Body of pancreas (tissue), 4 donors: ENCODE measurements at regions not wholly inside any gene's neighbourhood (a gene's known extent, or its start where the extent isn't known, plus 50 kb on each side); places are given as distances from the start of the nearest gene placed in this dataset.

Source experiments
- ATAC-seq: fragments of 150-250 bp; one replicate; pipeline ENCODE4 v1.9.1; 2016
- DNase-seq, 4 donors: peaks; one replicate each; pipeline ENCODE4 v3.0.0-alpha.2; 2019
- H3K27ac ChIP-seq, 4 donors: fragments of 200-600 bp; sonication (generic); 1 replicate in 3 of 4; 2 replicates in 1 of 4; pipeline versions ENCODE4 v1.5.1 to v1.6.1; 2016 to 2019; ENCODE audit warnings: mild to moderate bottlenecking in 1 of 4, mixed read lengths in 1 of 4, moderate library complexity in 1 of 4
- H3K27me3 ChIP-seq, 2 donors: fragments of 200-600 bp; sonication (generic); one replicate each; pipeline ENCODE4 v1.6.0; 2016; ENCODE audit warnings: mild to moderate bottlenecking in 1 of 2
- H3K36me3 ChIP-seq, 2 donors: fragments of 200-600 bp; sonication (generic); replicated peaks in 1 of 2; 2 replicates each; pipeline ENCODE4 v1.5.1; 2016; ENCODE audit warnings: low read depth in 2 of 2; ENCODE audit not compliant: insufficient read depth in 1 of 2
- H3K4me1 ChIP-seq: fragments of 200-600 bp; sonication (generic); one replicate; pipeline ENCODE4 v1.6.0; 2016
- H3K4me3 ChIP-seq, 2 donors: fragments of 200-600 bp; sonication (generic); 1 replicate in 1 of 2; 2 replicates in 1 of 2; pipeline ENCODE4 v1.5.1; 2016 to 2019
- H3K9me3 ChIP-seq, 3 donors: fragments of 200-600 bp; sonication (generic); 1 replicate in 2 of 3; 2 replicates in 1 of 3; pipeline ENCODE4 v1.5.1; 2016
- POLR2A ChIP-seq, 3 donors: fragments of 450-650 bp; IDR thresholded peaks; one replicate each; pipeline ENCODE4 v1.6.1; 2016; ENCODE audit warnings: antibody characterized with exemption in 3 of 3, mild to moderate bottlenecking in 2 of 3
- WGBS, 2 donors: methylation state at CpG; one replicate each; pipeline ENCODE4 v1.1.5; 2017; 5-methylcytosine and 5-hydroxymethylcytosine counted together
- intact Hi-C: fragments of 100-400 bp; cut with DNase I; formaldehyde crosslinking; loops from one replicate; pipeline ENCODE4 v1.15.1; 2023
- TF ChIP-seq, protein P1 (sequence below), 7 experiments: fragments of 450-650 bp in 4 of 7; fragments of 200-600 bp in 3 of 7; sonication (generic) in 3 of 7; IDR thresholded peaks; one replicate each; pipeline ENCODE4 v1.5.1; 2016 to 2019; ENCODE audit warnings: antibody characterized with exemption in 7 of 7

DNA sequence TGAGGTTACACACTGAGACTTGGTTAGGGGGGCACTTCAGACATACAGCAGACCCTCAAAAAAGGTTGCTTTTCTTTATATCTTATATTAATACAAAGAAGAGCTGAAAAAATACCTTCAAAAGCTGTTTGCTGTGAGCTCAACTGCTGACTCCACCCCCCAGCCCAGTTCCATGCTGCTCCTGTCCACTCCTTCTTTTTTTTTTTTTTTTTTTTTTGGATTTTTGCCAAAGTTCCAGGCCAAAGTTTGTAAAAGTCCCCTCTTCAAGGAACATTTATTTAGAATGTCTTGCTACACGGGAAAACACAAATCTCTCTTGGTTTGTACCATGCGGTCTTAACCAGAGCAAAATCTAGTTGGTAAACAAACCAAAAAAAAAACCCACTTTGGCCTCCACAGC, 85.3 kb upstream of the AKAP12 start:
- H3K27me3 ChIP-seq = no peaks in the 10 kb centered on the region
- no peak overlapping the region for H3K4me3 ChIP-seq
- H3K9me3 ChIP-seq = no peaks in the 10 kb centered on the region
- peaks cover 4% of the 10 kb centered on the region for H3K4me1 ChIP-seq
- H3K36me3 ChIP-seq = no peaks in the 10 kb centered on the region
- DNase-seq = peak; percentile 33 to 68 (median 63)
- no peak overlapping the region for H3K27ac ChIP-seq
- TF ChIP-seq, protein P1, sequence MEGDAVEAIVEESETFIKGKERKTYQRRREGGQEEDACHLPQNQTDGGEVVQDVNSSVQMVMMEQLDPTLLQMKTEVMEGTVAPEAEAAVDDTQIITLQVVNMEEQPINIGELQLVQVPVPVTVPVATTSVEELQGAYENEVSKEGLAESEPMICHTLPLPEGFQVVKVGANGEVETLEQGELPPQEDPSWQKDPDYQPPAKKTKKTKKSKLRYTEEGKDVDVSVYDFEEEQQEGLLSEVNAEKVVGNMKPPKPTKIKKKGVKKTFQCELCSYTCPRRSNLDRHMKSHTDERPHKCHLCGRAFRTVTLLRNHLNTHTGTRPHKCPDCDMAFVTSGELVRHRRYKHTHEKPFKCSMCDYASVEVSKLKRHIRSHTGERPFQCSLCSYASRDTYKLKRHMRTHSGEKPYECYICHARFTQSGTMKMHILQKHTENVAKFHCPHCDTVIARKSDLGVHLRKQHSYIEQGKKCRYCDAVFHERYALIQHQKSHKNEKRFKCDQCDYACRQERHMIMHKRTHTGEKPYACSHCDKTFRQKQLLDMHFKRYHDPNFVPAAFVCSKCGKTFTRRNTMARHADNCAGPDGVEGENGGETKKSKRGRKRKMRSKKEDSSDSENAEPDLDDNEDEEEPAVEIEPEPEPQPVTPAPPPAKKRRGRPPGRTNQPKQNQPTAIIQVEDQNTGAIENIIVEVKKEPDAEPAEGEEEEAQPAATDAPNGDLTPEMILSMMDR (IDR thresholded peaks at IDR 0.05) = no peak
- no peak for TF ChIP-seq POLR2A (IDR thresholded peaks at IDR 0.05)
- peak; percentile 40 for ATAC-seq
- intact Hi-C loops = no loop called here
- WGBS, 2 donors = 27 to 40% methylated on average over 2 of the region's 2 CpGs

GRCh38 chr6:151155095-151155494, 84.7 kb upstream of the AKAP12 start:
- Histone ChIP-seq H3K36me3 (no peaks in the 10 kb centered on the region), H3K4me1 (peaks cover 4% of the 10 kb centered on the region), H3K27ac (no peak overlapping the region), H3K4me3 (no peak overlapping the region), H3K27me3 (no peaks in the 10 kb centered on the region), H3K9me3 (no peaks in the 10 kb centered on the region)
- ATAC-seq = no peak
- DNase-seq = no peak
- 90 to 91% methylated on average over 1 of the region's 1 CpG for WGBS, 2 donors
- intact Hi-C loops = no loop called here
- TF ChIP-seq, protein P1 (IDR thresholded peaks at IDR 0.05) = no peak
- TF ChIP-seq POLR2A (IDR thresholded peaks at IDR 0.05) = no peak

DNA sequence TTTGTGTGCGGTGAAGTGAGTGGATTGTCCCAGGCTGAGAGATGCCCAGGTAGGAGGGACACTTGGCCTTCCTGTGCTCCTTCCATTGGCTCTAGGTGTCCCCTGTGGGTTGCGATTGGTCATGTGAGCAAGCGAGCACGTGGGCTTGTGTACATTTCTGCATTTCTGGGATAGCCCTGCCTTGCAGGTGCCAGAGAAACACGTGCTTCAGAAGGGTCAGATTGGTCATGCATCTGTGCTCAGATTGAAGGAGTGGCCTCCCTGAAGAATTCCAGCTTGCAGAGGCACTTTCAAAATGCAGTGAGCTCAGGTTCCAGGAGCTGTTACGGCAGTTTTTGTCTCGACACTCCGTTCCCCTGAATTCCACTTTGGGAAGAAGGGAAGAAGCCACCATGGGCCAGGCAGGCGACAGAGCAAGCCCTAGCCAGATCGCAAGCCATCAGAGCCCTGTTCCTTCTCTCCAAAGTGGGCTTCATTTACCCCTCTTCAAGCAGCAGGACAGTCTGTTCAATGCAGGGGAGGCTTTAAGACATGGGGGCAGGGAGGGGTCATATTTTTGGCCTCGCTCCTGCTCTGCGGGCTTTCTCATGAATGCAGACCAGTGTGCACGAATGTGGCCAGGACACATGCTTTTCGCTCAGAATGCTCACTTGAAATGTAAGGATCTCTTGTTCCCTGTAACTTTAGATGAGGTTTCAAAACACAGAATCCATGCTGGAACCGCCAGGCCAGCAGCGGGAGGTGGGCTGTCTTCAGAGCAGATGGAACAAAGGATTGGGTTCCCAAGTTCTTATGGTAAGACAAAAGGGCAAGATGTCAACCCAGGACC, 78.6 kb upstream of the AKAP12 start:
- WGBS, 2 donors = 43 to 48% methylated on average over 13 to 16 of the region's 16 CpGs
- no peak for TF ChIP-seq POLR2A (IDR thresholded peaks at IDR 0.05)
- TF ChIP-seq, protein P1 (IDR thresholded peaks at IDR 0.05) = no peak
- intact Hi-C loops = no loop called here

GRCh38 chr6:151164383-151164782, 75.4 kb upstream of the AKAP12 start:
- no peak for TF ChIP-seq POLR2A (IDR thresholded peaks at IDR 0.05)
- TF ChIP-seq, protein P1 (IDR thresholded peaks at IDR 0.05) = no peak
- 59 to 77% methylated on average over 6 to 7 of the region's 7 CpGs for WGBS, 2 donors
- Histone ChIP-seq H3K27ac (no peak overlapping the region), H3K27me3 (no peaks in the 10 kb centered on the region), H3K36me3 (no peaks in the 10 kb centered on the region), H3K4me1 (peaks cover 7% of the 10 kb centered on the region), H3K9me3 (no peaks in the 10 kb centered on the region), H3K4me3 (no peak overlapping the region)
- no peak for DNase-seq
- intact Hi-C loops = no loop called here
- ATAC-seq = no peak

More for the DNA sequence above, 78.6 kb upstream of the AKAP12 start:
- H3K4me3 ChIP-seq = no peak overlapping the region
- H3K27ac ChIP-seq = no peak overlapping the region
- H3K9me3 ChIP-seq = no peaks in the 10 kb centered on the region
- no peaks in the 10 kb centered on the region for H3K36me3 ChIP-seq
- peak; percentile 77 for ATAC-seq
- H3K4me1 ChIP-seq = peaks cover 7% of the 10 kb centered on the region
- H3K27me3 ChIP-seq = no peaks in the 10 kb centered on the region
- DNase-seq = peak; percentile 31 to 66 (median 58)

- no peak for TF ChIP-seq POLR2A (IDR thresholded peaks at IDR 0.05)
- TF ChIP-seq, protein P1 (IDR thresholded peaks at IDR 0.05) = no peak
- no peaks in the 10 kb centered on the region for H3K36me3 ChIP-seq
- H3K27me3 ChIP-seq = no peaks in the 10 kb centered on the region
- 38 to 52% methylated on average over 1 of the region's 1 CpG for WGBS, 2 donors
- H3K4me3 ChIP-seq = no peak overlapping the region
- H3K4me1 ChIP-seq = peaks cover 1% of the 10 kb centered on the region
- no peak for ATAC-seq
- intact Hi-C loops = no loop called here
- H3K27ac ChIP-seq = no peak overlapping the region
- no peak for DNase-seq
- no peaks in the 10 kb centered on the region for H3K9me3 ChIP-seq
These were observed 73.6 kb upstream of the AKAP12 start for GRCh38 chr6:151166180-151166579.
